ENCODE measurements at regions not wholly inside any gene's neighbourhood (a gene's known extent, or its start where the extent isn't known, plus 50 kb on each side); places are given as distances from the start of the nearest gene placed in this dataset.

DNA sequence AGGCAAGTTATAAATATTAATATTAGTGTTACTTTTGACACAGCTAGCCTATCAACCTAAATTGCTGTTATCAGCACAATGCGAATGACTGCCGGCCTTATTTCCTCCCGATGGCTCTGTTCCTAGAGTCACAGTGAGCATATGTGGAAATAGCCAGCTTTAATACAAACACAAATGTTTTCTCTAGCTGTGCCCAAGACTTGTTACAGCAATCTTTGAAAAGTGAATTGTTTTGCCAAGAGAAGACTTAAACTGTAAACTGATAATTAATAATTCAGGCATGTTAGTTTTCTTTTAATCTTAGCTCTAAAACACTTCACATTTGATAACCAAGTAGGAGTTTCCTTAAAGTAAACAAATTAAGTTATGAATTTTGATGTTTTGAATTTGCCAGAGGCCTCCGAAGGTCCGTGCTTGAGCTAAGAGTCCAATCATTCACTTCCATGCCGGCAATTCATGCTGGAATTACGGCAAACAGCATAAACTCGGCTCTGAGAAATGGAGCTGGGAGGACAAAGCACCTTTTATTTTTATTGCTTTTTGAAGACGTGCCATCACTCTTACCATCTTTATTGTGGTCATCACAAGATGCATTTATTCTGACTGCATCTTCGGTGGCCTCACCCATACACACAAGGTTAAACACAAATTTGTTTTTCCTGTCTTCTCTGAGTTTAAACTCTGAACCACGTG, 184.5 kb upstream of the CWC22 start:
- DNase-seq (ENCODE audit: low read depth): peak; percentile 51
- H3K4me3 ChIP-seq (replicated peaks; ENCODE audit: low read depth, low read length): no peak overlapping the region
- TF ChIP-seq, protein P1, sequence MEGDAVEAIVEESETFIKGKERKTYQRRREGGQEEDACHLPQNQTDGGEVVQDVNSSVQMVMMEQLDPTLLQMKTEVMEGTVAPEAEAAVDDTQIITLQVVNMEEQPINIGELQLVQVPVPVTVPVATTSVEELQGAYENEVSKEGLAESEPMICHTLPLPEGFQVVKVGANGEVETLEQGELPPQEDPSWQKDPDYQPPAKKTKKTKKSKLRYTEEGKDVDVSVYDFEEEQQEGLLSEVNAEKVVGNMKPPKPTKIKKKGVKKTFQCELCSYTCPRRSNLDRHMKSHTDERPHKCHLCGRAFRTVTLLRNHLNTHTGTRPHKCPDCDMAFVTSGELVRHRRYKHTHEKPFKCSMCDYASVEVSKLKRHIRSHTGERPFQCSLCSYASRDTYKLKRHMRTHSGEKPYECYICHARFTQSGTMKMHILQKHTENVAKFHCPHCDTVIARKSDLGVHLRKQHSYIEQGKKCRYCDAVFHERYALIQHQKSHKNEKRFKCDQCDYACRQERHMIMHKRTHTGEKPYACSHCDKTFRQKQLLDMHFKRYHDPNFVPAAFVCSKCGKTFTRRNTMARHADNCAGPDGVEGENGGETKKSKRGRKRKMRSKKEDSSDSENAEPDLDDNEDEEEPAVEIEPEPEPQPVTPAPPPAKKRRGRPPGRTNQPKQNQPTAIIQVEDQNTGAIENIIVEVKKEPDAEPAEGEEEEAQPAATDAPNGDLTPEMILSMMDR (IDR thresholded peaks at IDR 0.05; ENCODE audit: low read length, missing control alignments): no peak

DNA sequence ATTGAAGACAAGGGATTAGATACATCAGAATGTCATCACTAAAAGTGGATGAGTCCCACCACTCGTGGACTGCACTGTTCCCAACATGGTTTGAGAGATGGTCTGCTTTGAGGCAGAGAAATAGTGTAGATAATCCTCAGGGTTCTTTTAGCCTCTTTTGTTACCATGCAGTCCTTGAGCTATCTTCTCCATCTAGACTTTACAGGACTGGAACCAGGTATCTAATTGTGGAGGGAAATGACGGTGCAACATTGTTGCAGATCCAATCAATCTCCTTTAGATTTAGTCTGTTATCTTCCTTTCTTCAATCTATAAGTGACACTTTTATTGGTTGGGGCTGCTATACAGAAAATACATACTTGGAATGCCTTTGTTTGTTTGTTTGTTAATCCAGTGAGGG, 183.8 kb upstream of the CWC22 start:
- no peak for DNase-seq (ENCODE audit: low read depth)
- no peak overlapping the region for H3K4me3 ChIP-seq (replicated peaks; ENCODE audit: low read depth, low read length)
- TF ChIP-seq, protein P1 (IDR thresholded peaks at IDR 0.05; ENCODE audit: low read length, missing control alignments): no peak

DNA sequence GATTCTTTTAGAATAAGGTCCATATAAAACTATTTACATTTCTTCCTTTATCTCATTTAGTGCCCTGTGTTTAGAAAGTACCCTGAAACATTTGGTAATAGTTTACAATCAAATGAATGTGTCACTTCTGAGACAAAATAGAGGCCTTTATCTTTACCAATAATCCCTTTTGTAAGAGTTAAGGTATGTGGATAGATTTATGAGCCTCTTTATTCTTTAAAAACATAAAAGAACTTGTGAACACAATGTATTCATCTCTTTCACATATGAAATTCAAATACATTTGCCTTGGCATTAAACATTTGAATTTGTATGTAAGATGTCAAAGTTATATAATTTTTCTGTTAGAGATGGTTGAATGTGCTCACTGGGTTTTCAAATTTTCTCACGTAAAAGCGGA, 180.5 kb upstream of the CWC22 start:
- DNase-seq (ENCODE audit: low read depth): no peak
- H3K4me3 ChIP-seq (replicated peaks; ENCODE audit: low read depth, low read length): no peak overlapping the region
- TF ChIP-seq, protein P1 (IDR thresholded peaks at IDR 0.05; ENCODE audit: low read length, missing control alignments): no peak

DNA sequence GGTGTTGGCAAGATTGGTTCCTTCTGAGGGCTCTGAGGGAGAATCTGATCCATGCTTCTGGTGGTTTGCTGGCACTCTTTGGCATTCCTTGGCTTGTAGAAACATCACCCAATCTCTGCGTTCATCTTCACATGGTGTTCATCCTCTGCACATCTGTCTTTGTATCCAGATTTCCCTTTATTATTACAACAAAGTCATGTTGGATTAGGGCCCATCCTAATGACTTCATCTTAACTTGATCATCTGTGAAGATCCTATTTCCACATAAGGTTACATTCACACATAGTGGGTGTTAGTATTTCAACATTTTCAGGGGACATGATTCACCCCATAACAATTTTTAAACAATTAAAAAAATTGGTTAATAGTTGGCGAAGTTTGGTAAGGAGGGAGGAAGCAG, 177.4 kb upstream of the CWC22 start:
- TF ChIP-seq, protein P1 (IDR thresholded peaks at IDR 0.05; ENCODE audit: low read length, missing control alignments): no peak
- peak; percentile 47 for DNase-seq (ENCODE audit: low read depth)
- no peak overlapping the region for H3K4me3 ChIP-seq (replicated peaks; ENCODE audit: low read depth, low read length)

DNA sequence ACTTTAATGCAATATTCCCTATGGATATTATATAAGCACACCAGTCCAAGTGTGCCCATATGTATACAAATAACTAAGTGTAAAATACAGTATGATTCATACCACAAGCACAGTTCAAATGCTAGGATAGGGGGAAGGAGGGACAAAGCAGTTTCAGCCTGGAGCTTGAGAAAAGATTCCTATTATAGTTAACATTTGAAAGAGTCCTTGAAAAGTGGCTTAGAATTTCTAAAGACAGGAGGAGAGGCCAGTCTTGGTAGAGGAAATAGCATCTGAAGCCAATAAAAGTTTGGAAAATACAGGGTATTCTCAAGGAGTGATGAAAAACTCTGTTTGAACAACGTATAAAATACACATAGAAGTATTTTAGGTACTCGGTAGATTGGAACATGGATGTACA, 173.4 kb upstream of the CWC22 start:
- no peak overlapping the region for H3K4me3 ChIP-seq (replicated peaks; ENCODE audit: low read depth, low read length)
- DNase-seq (ENCODE audit: low read depth): no peak
- TF ChIP-seq, protein P1 (IDR thresholded peaks at IDR 0.05; ENCODE audit: low read length, missing control alignments): no peak

DNA sequence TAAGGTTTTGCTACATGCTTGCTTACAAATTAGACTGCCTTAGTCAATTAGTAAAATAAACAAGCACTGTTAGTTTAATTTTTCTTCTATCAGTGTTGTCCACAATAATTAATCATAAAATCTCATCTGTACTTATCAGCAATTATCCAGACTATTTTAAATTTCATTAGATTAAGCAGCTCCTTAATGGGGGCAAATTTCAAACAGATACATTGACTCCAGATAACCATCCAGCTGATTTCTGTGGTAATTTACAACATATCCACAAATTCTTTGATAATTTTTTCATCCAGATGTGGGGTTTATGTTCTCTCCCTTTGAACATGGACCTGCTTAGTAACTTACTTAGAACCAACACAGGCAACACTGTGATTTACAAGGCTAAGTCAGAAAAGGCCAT, 170.4 kb upstream of the CWC22 start:
- no peak for DNase-seq (ENCODE audit: low read depth)
- TF ChIP-seq, protein P1 (IDR thresholded peaks at IDR 0.05; ENCODE audit: low read length, missing control alignments): no peak
- H3K4me3 ChIP-seq (replicated peaks; ENCODE audit: low read depth, low read length): no peak overlapping the region

DNA sequence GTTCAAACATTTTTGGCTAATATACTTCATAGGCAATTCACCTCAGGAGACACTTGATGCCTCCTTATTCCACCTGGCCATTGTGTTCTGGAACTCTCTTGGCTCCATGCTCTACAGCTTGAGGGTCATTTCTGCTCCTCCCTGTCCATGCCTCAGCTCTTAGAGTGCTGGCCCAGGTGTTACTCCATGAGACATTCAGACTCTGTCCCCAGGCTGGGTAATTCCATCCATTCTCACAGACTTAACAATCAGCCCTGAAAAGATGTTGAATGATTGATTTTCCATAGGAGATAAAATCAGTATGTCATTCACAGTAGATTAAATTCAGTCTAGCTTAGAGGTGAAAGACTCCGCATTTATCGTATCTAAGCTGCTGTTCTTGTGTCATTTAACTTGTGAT, 168.6 kb upstream of the CWC22 start:
- H3K4me3 ChIP-seq (replicated peaks; ENCODE audit: low read depth, low read length): no peak overlapping the region
- no peak for DNase-seq (ENCODE audit: low read depth)
- TF ChIP-seq, protein P1 (IDR thresholded peaks at IDR 0.05; ENCODE audit: low read length, missing control alignments): no peak
